DND-41 (cell line): ENCODE measurements at regions not wholly inside any gene's neighbourhood (a gene's known extent, or its start where the extent isn't known, plus 50 kb on each side); places are given as distances from the start of the nearest gene placed in this dataset.

Experiments
- CTCF ChIP-seq: IDR thresholded peaks from 2 replicates; pipeline ENCODE4 v1.5.1; 2012; ENCODE audit warnings: borderline replicate concordance, low read length, moderate library complexity, mild to moderate bottlenecking; ENCODE audit not compliant: poor library complexity, severe bottlenecking; ENCODE audit errors: extremely low read depth
- EZH2 ChIP-seq: IDR thresholded peaks from 3 replicates; pipeline ENCODE4 v1.6.1; 2012; ENCODE audit warnings: borderline replicate concordance, low read depth, mild to moderate bottlenecking, moderate library complexity, low read length, inconsistent platforms; ENCODE audit not compliant: severe bottlenecking

GRCh38 chr13:26494571-26495195 is 62.8 kb upstream of the WASF3 start:
- TF ChIP-seq CTCF (no peak), EZH2 (no peak)
